ENCODE measurements at regions not wholly inside any gene's neighbourhood (a gene's known extent, or its start where the extent isn't known, plus 50 kb on each side); places are given as distances from the start of the nearest gene placed in this dataset.
"Not testable (repeated sequence)": the region's sequence is repeated elsewhere in the genome, so short reads cannot be mapped to it uniquely, and the experiment has no call there.

GRCh38 chr5:36508331-36508730, 98.1 kb upstream of the SLC1A3 start:
- TF ChIP-seq POLR2AphosphoS5 (IDR thresholded peaks at IDR 0.05; ENCODE audit: low read length); TCF7 (IDR thresholded peaks at IDR 0.05; ENCODE audit: borderline replicate concordance): not testable (repeated sequence)
